ENCODE measurements at regions not wholly inside any gene's neighbourhood (a gene's known extent, or its start where the extent isn't known, plus 50 kb on each side); places are given as distances from the start of the nearest gene placed in this dataset.

- TF ChIP-seq CTCF (IDR thresholded peaks at IDR 0.05), result no peak
- no peak for TF ChIP-seq EP300 (IDR thresholded peaks at IDR 0.05)
- no peak for TF ChIP-seq POLR2AphosphoS5 (IDR thresholded peaks at IDR 0.05)
- TF ChIP-seq POLR2A (IDR thresholded peaks at IDR 0.05), result no peak
Observed at GRCh38 chr5:4370218-4370617, 769.9 kb upstream of the ADAMTS16 start.
